ENCODE measurements at regions not wholly inside any gene's neighbourhood (a gene's known extent, or its start where the extent isn't known, plus 50 kb on each side); places are given as distances from the start of the nearest gene placed in this dataset.

- ATAC-seq (no peak), DNase-seq (ENCODE audit: low read depth, low spot score) (no peak)
- Histone ChIP-seq H4K20me1 (ENCODE audit: insufficient read depth) (no peaks in the 10 kb centered on the region), H3K27me3 (ENCODE audit: insufficient read depth, low read length) (no peaks in the 10 kb centered on the region), H3K27ac (ENCODE audit: low read depth, low read length) (no peak overlapping the region), H3K9ac (ENCODE audit: low read length) (no peak overlapping the region), H3K9me2 (ENCODE audit: insufficient read depth) (no peaks in the 10 kb centered on the region), H3K4me1 (ENCODE audit: control insufficient read depth in 1 of 2, insufficient read depth in 2 of 2, low read length in 2 of 2) (no peaks in the 10 kb centered on the region), H3K36me3 (ENCODE audit: control insufficient read depth in 1 of 2, insufficient read depth in 2 of 2, low read length in 2 of 2) (no peaks in the 10 kb centered on the region), H2AFZ (ENCODE audit: low read depth, low read length, poor library complexity, severe bottlenecking) (no peak overlapping the region), H3K4me3 (replicated peaks in 1 of 2; ENCODE audit: low read depth in 1 of 2, low read length in 2 of 2) (no peak overlapping the region), H3K4me2 (ENCODE audit: low read length) (no peak overlapping the region), H3K79me2 (ENCODE audit: insufficient read depth, low read length) (no peaks in the 10 kb centered on the region), H3K9me3 (ENCODE audit: control insufficient read depth in 1 of 2, insufficient read depth in 1 of 2, low read depth in 1 of 2, low read length in 2 of 2) (no peaks in the 10 kb centered on the region)
- TF ChIP-seq, protein P1, sequence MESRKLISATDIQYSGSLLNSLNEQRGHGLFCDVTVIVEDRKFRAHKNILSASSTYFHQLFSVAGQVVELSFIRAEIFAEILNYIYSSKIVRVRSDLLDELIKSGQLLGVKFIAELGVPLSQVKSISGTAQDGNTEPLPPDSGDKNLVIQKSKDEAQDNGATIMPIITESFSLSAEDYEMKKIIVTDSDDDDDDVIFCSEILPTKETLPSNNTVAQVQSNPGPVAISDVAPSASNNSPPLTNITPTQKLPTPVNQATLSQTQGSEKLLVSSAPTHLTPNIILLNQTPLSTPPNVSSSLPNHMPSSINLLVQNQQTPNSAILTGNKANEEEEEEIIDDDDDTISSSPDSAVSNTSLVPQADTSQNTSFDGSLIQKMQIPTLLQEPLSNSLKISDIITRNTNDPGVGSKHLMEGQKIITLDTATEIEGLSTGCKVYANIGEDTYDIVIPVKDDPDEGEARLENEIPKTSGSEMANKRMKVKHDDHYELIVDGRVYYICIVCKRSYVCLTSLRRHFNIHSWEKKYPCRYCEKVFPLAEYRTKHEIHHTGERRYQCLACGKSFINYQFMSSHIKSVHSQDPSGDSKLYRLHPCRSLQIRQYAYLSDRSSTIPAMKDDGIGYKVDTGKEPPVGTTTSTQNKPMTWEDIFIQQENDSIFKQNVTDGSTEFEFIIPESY (IDR thresholded peaks at IDR 0.05; ENCODE audit: extremely low read depth, insufficient replicate concordance, low read length), result no peak
- TF ChIP-seq ATF3 (IDR thresholded peaks at IDR 0.05), result no peak
- no peak for TF ChIP-seq EGR1 (IDR thresholded peaks at IDR 0.05; ENCODE audit: low read depth)
- no peak for TF ChIP-seq YY1 (IDR thresholded peaks at IDR 0.05; ENCODE audit: extremely low read depth, insufficient replicate concordance, low read depth, low read length)
- no peak for TF ChIP-seq JUND (IDR thresholded peaks at IDR 0.05)
- TF ChIP-seq POLR2A (IDR thresholded peaks at IDR 0.05; ENCODE audit: borderline replicate concordance, extremely low read depth, insufficient read depth, insufficient read length), result no peak
- TF ChIP-seq ELF1 (IDR thresholded peaks at IDR 0.05; ENCODE audit: borderline replicate concordance, low read depth), result no peak
- TF ChIP-seq POLR2AphosphoS5 (IDR thresholded peaks at IDR 0.05; ENCODE audit: low read depth, low read length), result no peak
- no peak for TF ChIP-seq CBX3 (IDR thresholded peaks at IDR 0.05; ENCODE audit: low read depth)
- no peak for TF ChIP-seq ZNF274 (IDR thresholded peaks at IDR 0.05; ENCODE audit: low read depth, low read length)
- TF ChIP-seq, protein P2, sequence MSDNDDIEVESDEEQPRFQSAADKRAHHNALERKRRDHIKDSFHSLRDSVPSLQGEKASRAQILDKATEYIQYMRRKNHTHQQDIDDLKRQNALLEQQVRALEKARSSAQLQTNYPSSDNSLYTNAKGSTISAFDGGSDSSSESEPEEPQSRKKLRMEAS (IDR thresholded peaks at IDR 0.05), result no peak
- no peak for TF ChIP-seq REST (IDR thresholded peaks at IDR 0.05; ENCODE audit: low read depth)
- TF ChIP-seq SRF (IDR thresholded peaks at IDR 0.05; ENCODE audit: low read depth), result no peak
- TF ChIP-seq SP1 (IDR thresholded peaks at IDR 0.05; ENCODE audit: low read depth), result no peak
- TF ChIP-seq CEBPB (IDR thresholded peaks at IDR 0.05; ENCODE audit: low read depth), result no peak
- no peak for TF ChIP-seq EZH2 (IDR thresholded peaks at IDR 0.05)
- no peak for TF ChIP-seq RAD21 (IDR thresholded peaks at IDR 0.05; ENCODE audit: low read depth)
- TF ChIP-seq, protein P3, sequence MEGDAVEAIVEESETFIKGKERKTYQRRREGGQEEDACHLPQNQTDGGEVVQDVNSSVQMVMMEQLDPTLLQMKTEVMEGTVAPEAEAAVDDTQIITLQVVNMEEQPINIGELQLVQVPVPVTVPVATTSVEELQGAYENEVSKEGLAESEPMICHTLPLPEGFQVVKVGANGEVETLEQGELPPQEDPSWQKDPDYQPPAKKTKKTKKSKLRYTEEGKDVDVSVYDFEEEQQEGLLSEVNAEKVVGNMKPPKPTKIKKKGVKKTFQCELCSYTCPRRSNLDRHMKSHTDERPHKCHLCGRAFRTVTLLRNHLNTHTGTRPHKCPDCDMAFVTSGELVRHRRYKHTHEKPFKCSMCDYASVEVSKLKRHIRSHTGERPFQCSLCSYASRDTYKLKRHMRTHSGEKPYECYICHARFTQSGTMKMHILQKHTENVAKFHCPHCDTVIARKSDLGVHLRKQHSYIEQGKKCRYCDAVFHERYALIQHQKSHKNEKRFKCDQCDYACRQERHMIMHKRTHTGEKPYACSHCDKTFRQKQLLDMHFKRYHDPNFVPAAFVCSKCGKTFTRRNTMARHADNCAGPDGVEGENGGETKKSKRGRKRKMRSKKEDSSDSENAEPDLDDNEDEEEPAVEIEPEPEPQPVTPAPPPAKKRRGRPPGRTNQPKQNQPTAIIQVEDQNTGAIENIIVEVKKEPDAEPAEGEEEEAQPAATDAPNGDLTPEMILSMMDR (IDR thresholded peaks at IDR 0.05 in 2 of 3, conservative IDR thresholded peaks at IDR 0.05 in 1 of 3; ENCODE audit: borderline replicate concordance in 1 of 3, insufficient read depth in 1 of 3, low read depth in 2 of 3, low read length in 2 of 3), result no peak
- intact Hi-C loops (cut with micrococcal nuclease), result no loop called here
- ChIA-PET POLR2A (no interaction called here), CTCF (no interaction called here), RAD21 (ENCODE audit: low non-redundant PET in 1 of 2, low total read pairs in 2 of 2, uncharacterized antibody in 2 of 2, unreplicated experiment in 2 of 2) (no interaction called here)
- BruUV-seq (replicated peaks), result no TSS peak
Observed at GRCh38 chr12:58747533-58747932, 172.8 kb downstream of the LRIG3 start.
